GM23338 (cell line): ENCODE measurements at regions not wholly inside any gene's neighbourhood (a gene's known extent, or its start where the extent isn't known, plus 50 kb on each side); places are given as distances from the start of the nearest gene placed in this dataset.

Experiments
- ATAC-seq: fragments of 200-7000 bp; cut with Tn5 transposase; 3 replicates; pipeline ENCODE4 v1.9.1; 2020
- DNase-seq: peaks from one replicate; pipeline ENCODE4 v3.0.0-alpha.2; 2015; ENCODE audit warnings: low spot score
- H2AFZ ChIP-seq: fragments of 200-600 bp; sonication (generic); 2 replicates; pipeline ENCODE4 v1.8.0; 2016; ENCODE audit warnings: antibody characterized with exemption, mild to moderate bottlenecking, moderate library complexity
- H3F3A ChIP-seq: fragments of 200-600 bp; sonication (generic); replicated peaks from 2 replicates; pipeline ENCODE4 v1.8.0; 2017; ENCODE audit warnings: antibody characterized with exemption, mixed run types, low read depth
- H3K27ac ChIP-seq: fragments of 200-600 bp; sonication (generic); 2 replicates; pipeline ENCODE4 v1.6.1; 2016; ENCODE audit warnings: low read depth
- H3K27me3 ChIP-seq: fragments of 200-600 bp; sonication (generic); 2 replicates; pipeline ENCODE4 v1.8.0; 2016; ENCODE audit warnings: mild to moderate bottlenecking, mixed run types, moderate library complexity; ENCODE audit not compliant: insufficient read depth
- H3K36me3 ChIP-seq: fragments of 200-600 bp; sonication (generic); 2 replicates; pipeline ENCODE4 v1.8.0; 2016; ENCODE audit warnings: mild to moderate bottlenecking; ENCODE audit not compliant: insufficient read depth
- H3K4me1 ChIP-seq: fragments of 200-600 bp; sonication (generic); 2 replicates; pipeline ENCODE4 v1.8.0; 2016; ENCODE audit warnings: mild to moderate bottlenecking, moderate library complexity; ENCODE audit not compliant: insufficient read depth
- H3K4me2 ChIP-seq: fragments of 200-600 bp; sonication (generic); 2 replicates; pipeline ENCODE4 v1.7.1; 2017; ENCODE audit warnings: mixed run types
- H3K4me3 ChIP-seq: fragments of 200-600 bp; sonication (generic); 2 replicates; pipeline ENCODE4 v1.6.1; 2016; ENCODE audit warnings: mixed run types
- H3K79me2 ChIP-seq: fragments of 200-600 bp; sonication (generic); replicated peaks from 2 replicates; pipeline ENCODE4 v1.8.0; 2017; ENCODE audit warnings: mild to moderate bottlenecking; ENCODE audit not compliant: insufficient read depth
- H3K9me2 ChIP-seq: fragments of 200-600 bp; sonication (generic); 2 replicates; pipeline ENCODE4 v1.8.0; 2017; ENCODE audit not compliant: insufficient read depth
- H4K20me1 ChIP-seq: fragments of 200-600 bp; sonication (generic); replicated peaks from 2 replicates; pipeline ENCODE4 v1.8.0; 2017; ENCODE audit warnings: mild to moderate bottlenecking; ENCODE audit not compliant: insufficient read depth
- H3K27ac Mint-ChIP-seq: 2 replicates; pipeline ENCODE4 v1.8.0; 2020; ENCODE audit warnings: inconsistent platforms, mild to moderate bottlenecking, moderate library complexity, mixed read lengths
- H3K27me3 Mint-ChIP-seq: 3 replicates; pipeline ENCODE4 v1.8.0; 2022; ENCODE audit warnings: low read depth, mild to moderate bottlenecking, moderate library complexity, mixed read lengths, inconsistent platforms; ENCODE audit not compliant: insufficient read depth, poor library complexity
- H3K36me3 Mint-ChIP-seq: 3 replicates; pipeline ENCODE4 v1.8.0; 2021; ENCODE audit warnings: low read depth, mild to moderate bottlenecking, inconsistent platforms, moderate library complexity, mixed read lengths
- H3K4me1 Mint-ChIP-seq: 3 replicates; pipeline ENCODE4 v1.8.0; 2020; ENCODE audit warnings: mild to moderate bottlenecking, inconsistent platforms, mixed read lengths
- H3K4me3 Mint-ChIP-seq: 3 replicates; pipeline ENCODE4 v1.8.0; 2021; ENCODE audit warnings: moderate library complexity, mild to moderate bottlenecking, inconsistent platforms, mixed read lengths
- H3K9me3 Mint-ChIP-seq: 3 replicates; pipeline ENCODE4 v1.8.0; 2020; ENCODE audit warnings: moderate library complexity, mild to moderate bottlenecking, inconsistent platforms, mixed read lengths
- CREB1 ChIP-seq: fragments of 250-450 bp; sonication (Bioruptor Pico); IDR thresholded peaks from 2 replicates; pipeline ENCODE4 v1.5.0; 2020; ENCODE audit warnings: low read depth, mild to moderate bottlenecking, moderate library complexity
- CTCF ChIP-seq, 2 experiments: fragments of 200-600 bp in 1 of 2; sonication (generic) in 1 of 2; conservative IDR thresholded peaks; 2 replicates each; pipeline versions ENCODE4 v1.5.1 to v1.6.1; 2016 to 2017; ENCODE audit warnings: antibody characterized with exemption in 2 of 2, low read depth in 2 of 2, mild to moderate bottlenecking in 2 of 2, moderate library complexity in 1 of 2
- ETS1 ChIP-seq: IDR thresholded peaks from 2 replicates; pipeline ENCODE4 v1.6.1; 2016; ENCODE audit warnings: antibody characterized with exemption
- EZH2 ChIP-seq: fragments of 200-600 bp; sonication (generic); IDR thresholded peaks from one replicate; pipeline ENCODE4 v1.8.0; 2017; ENCODE audit warnings: antibody characterized with exemption, mild to moderate bottlenecking, low read depth; ENCODE audit not compliant: unreplicated experiment
- JUNB ChIP-seq: IDR thresholded peaks from one replicate; pipeline ENCODE4 v1.6.1; 2016; ENCODE audit warnings: antibody characterized with exemption; ENCODE audit not compliant: unreplicated experiment
- NANOG ChIP-seq: IDR thresholded peaks from 2 replicates; pipeline ENCODE4 v1.6.1; 2016; ENCODE audit warnings: antibody characterized with exemption, borderline replicate concordance
- POLR2AphosphoS5 ChIP-seq: IDR thresholded peaks from 2 replicates; pipeline ENCODE4 v1.6.1; 2016; ENCODE audit warnings: antibody characterized with exemption, low read depth
- STAT1 ChIP-seq: IDR thresholded peaks from one replicate; pipeline ENCODE4 v1.6.1; 2016; ENCODE audit warnings: antibody characterized with exemption; ENCODE audit not compliant: unreplicated experiment
- ZNF114 ChIP-seq: fragments of 250-450 bp; sonication (Bioruptor Pico); IDR thresholded peaks from 2 replicates; pipeline ENCODE4 v1.5.0; 2020; ENCODE audit warnings: mild to moderate bottlenecking, moderate library complexity
- ZNF462 ChIP-seq: fragments of 250-450 bp; sonication (Bioruptor Pico); IDR thresholded peaks from 2 replicates; pipeline ENCODE4 v1.5.0; 2020; ENCODE audit warnings: mild to moderate bottlenecking, moderate library complexity
- TF ChIP-seq, protein P1 (sequence below): IDR thresholded peaks from one replicate; pipeline ENCODE4 v1.6.1; 2018; ENCODE audit warnings: antibody characterized with exemption; ENCODE audit not compliant: unreplicated experiment

GRCh38 chr10:120017733-120018417 is 125.3 kb downstream of the SEC23IP start (continued):
- TF ChIP-seq POLR2AphosphoS5 (no peak), JUNB (no peak), CREB1 (CRISPR knock-in tag) (no peak)

GRCh38 chr10:120018695-120019094 is 126.2 kb downstream of the SEC23IP start:
- Mint-ChIP-seq H3K36me3 (no peaks in the 10 kb centered on the region), H3K4me1 (no peaks in the 10 kb centered on the region), H3K9me3 (no peaks in the 10 kb centered on the region; the same call in 2 of the 3 replicates), H3K27ac (no peak overlapping the region), H3K27me3 (no peaks in the 10 kb centered on the region), H3K4me3 (no peak overlapping the region)
- TF ChIP-seq ZNF114 (CRISPR knock-in tag) (no peak), POLR2AphosphoS5 (no peak), ETS1 (no peak), STAT1 (no peak), EZH2 (no peak), CTCF (conservative IDR thresholded peaks at IDR 0.05; ENCODE audit: low read depth in 2 of 2) (no peak), CREB1 (CRISPR knock-in tag) (no peak), NANOG (no peak), ZNF462 (no peak)
- TF ChIP-seq, protein P1, sequence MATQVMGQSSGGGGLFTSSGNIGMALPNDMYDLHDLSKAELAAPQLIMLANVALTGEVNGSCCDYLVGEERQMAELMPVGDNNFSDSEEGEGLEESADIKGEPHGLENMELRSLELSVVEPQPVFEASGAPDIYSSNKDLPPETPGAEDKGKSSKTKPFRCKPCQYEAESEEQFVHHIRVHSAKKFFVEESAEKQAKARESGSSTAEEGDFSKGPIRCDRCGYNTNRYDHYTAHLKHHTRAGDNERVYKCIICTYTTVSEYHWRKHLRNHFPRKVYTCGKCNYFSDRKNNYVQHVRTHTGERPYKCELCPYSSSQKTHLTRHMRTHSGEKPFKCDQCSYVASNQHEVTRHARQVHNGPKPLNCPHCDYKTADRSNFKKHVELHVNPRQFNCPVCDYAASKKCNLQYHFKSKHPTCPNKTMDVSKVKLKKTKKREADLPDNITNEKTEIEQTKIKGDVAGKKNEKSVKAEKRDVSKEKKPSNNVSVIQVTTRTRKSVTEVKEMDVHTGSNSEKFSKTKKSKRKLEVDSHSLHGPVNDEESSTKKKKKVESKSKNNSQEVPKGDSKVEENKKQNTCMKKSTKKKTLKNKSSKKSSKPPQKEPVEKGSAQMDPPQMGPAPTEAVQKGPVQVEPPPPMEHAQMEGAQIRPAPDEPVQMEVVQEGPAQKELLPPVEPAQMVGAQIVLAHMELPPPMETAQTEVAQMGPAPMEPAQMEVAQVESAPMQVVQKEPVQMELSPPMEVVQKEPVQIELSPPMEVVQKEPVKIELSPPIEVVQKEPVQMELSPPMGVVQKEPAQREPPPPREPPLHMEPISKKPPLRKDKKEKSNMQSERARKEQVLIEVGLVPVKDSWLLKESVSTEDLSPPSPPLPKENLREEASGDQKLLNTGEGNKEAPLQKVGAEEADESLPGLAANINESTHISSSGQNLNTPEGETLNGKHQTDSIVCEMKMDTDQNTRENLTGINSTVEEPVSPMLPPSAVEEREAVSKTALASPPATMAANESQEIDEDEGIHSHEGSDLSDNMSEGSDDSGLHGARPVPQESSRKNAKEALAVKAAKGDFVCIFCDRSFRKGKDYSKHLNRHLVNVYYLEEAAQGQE = no peak
- Histone ChIP-seq H3K79me2 (no peaks in the 10 kb centered on the region), H3K4me3 (no peak overlapping the region), H3K4me2 (no peak overlapping the region), H2AFZ (no peak overlapping the region), H4K20me1 (no peaks in the 10 kb centered on the region), H3K9me2 (0 out of 2 replicates have a peak, but pooled peaks cover 16% of the 10 kb centered on the region), H3K36me3 (no peaks in the 10 kb centered on the region), H3K27me3 (no peaks in the 10 kb centered on the region), H3F3A (no peaks in the 10 kb centered on the region), H3K4me1 (no peaks in the 10 kb centered on the region), H3K27ac (no peak overlapping the region)
- ATAC-seq (no peak), DNase-seq (no peak)
